Transverse colon (tissue), 4 donors: ENCODE measurements at regions not wholly inside any gene's neighbourhood (a gene's known extent, or its start where the extent isn't known, plus 50 kb on each side); places are given as distances from the start of the nearest gene placed in this dataset.

Experiments used
- DNase-seq: peaks from one replicate; pipeline ENCODE4 v3.0.0-alpha.2; 2019
- H3K27ac ChIP-seq, 4 donors: fragments of 200-600 bp; sonication (generic); 2 replicates each; pipeline ENCODE4 v1.5.1; 2016 to 2018; ENCODE audit warnings: inconsistent platforms in 4 of 4
- H3K27me3 ChIP-seq: fragments of 200-600 bp; sonication (generic); 2 replicates; pipeline ENCODE4 v1.5.1; 2017; ENCODE audit warnings: inconsistent platforms
- H3K36me3 ChIP-seq, 4 donors: fragments of 200-600 bp; sonication (generic); 2 replicates each; pipeline ENCODE4 v1.5.1; 2017 to 2019; ENCODE audit warnings: inconsistent platforms in 4 of 4
- H3K4me1 ChIP-seq, 4 donors: fragments of 200-600 bp; sonication (generic); 2 replicates each; pipeline ENCODE4 v1.5.1; 2017 to 2020; ENCODE audit warnings: inconsistent platforms in 4 of 4
- H3K4me3 ChIP-seq, 4 donors: fragments of 200-600 bp; sonication (generic); 1 replicate in 1 of 4; 2 replicates in 3 of 4; pipeline versions ENCODE4 v1.5.1 to v1.6.1; 2017 to 2019; ENCODE audit warnings: inconsistent platforms in 4 of 4
- H3K9me3 ChIP-seq, 2 donors: fragments of 200-600 bp; sonication (generic); 2 replicates each; pipeline ENCODE4 v1.5.1; 2017 to 2019; ENCODE audit warnings: inconsistent platforms in 2 of 2
- CTCF ChIP-seq, 5 experiments: fragments of 200-600 bp in 3 of 5; fragments of 450-650 bp in 2 of 5; sonication (generic) in 3 of 5; IDR thresholded peaks; 1 replicate in 2 of 5; 2 replicates in 3 of 5; pipeline ENCODE4 v1.5.1; 2016 to 2017; ENCODE audit warnings: antibody characterized with exemption in 5 of 5, inconsistent platforms in 3 of 5, mild to moderate bottlenecking in 2 of 5, moderate library complexity in 1 of 5
- EP300 ChIP-seq: sonication (generic); formaldehyde crosslinking; IDR thresholded peaks from one replicate; pipeline ENCODE4 v1.6.1; 2017; ENCODE audit warnings: antibody characterized with exemption, low read depth
- POLR2A ChIP-seq: fragments of 450-650 bp; IDR thresholded peaks from one replicate; pipeline ENCODE4 v1.6.1; 2016; ENCODE audit warnings: antibody characterized with exemption, mild to moderate bottlenecking, moderate library complexity
- POLR2AphosphoS5 ChIP-seq, 3 donors: sonication (generic); formaldehyde crosslinking; IDR thresholded peaks; one replicate each; pipeline ENCODE4 v1.6.1; 2016; ENCODE audit warnings: antibody characterized with exemption in 3 of 3
- WGBS, 2 donors: methylation state at CpG; one replicate each; pipeline ENCODE4 v1.1.5; 2018; ENCODE audit warnings: low coverage in 1 of 2; 5-methylcytosine and 5-hydroxymethylcytosine counted together
- in situ Hi-C, 4 donors: fragments of 200-750 bp; cut with MboI; loops; one replicate each; pipeline versions ENCODE4 v1.15.0 to v1.15.1; 2017; ENCODE audit warnings: low sequenced_read_pairs in 3 of 4, low pct_ligation_motif_present in 1 of 4, low pct_unique_long_range_greater_than_20kb in 1 of 4
- intact Hi-C: fragments of 100-400 bp; cut with DNase I; formaldehyde crosslinking; loops from one replicate; pipeline ENCODE4 v1.15.1; 2023; ENCODE audit warnings: low total_unique reads

- Histone ChIP-seq H3K9me3 (no peaks in the 10 kb centered on the region), H3K27ac (no peak overlapping the region), H3K27me3 (no peaks in the 10 kb centered on the region), H3K36me3 (no peaks in the 10 kb centered on the region), H3K4me1 (no peaks in the 10 kb centered on the region), H3K4me3 (no peak overlapping the region)
- intact Hi-C loops (no loop called here), in situ Hi-C loops (no loop called here)
- no peak for DNase-seq
- 67 to 69% methylated on average over 6 of the region's 6 CpGs for WGBS, 2 donors
- TF ChIP-seq POLR2A (no peak), EP300 (no peak), POLR2AphosphoS5 (IDR thresholded peaks at IDR 0.05) (no peak), CTCF (IDR thresholded peaks at IDR 0.05) (no peak)
These were observed 73.0 kb upstream of the NTM start for GRCh38 chr11:131297441-131297840.

DNA sequence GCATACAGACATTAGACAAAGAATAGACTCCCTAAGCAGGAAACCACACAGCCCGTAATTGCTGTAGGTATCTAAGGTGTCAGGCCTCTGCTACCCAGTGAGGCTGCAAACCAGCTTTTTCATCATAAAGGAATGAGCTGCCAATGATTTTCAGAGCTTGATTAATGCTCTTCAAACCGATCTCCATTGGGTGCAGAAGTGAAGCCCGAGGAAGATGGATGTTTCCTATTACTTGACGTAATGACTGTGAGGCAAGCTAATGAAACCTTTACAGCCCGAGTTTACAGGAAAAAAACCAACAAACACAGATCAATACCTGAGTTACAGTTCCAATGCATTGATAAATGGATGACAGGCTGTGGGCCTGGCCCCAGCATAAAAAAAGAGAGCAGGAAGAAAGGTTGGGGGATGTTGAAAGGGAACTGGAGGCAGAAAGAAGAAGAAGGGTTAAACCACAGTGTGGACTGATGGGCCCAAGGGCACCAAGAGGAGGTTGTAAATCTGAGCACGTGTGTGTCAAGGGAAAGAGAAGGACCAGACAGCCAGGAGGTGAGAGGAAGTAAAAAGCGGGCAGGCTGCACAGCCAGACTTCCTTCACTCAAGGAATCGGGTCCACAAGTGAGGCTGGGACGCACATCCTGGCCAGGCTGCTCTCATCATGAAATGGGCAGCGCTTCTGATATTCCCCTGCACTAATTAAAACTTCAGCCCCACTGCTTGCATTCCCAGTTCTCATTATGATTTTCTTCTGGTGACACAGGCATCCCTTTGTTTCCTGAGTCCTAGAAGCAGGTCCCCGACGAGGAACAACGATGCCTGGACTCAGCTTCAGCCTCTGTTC lies 70.6 kb upstream of the NTM start:
- in situ Hi-C loops (no loop called here), intact Hi-C loops (no loop called here)
- TF ChIP-seq POLR2AphosphoS5 (IDR thresholded peaks at IDR 0.05) = no peak
- no peak for TF ChIP-seq EP300
- TF ChIP-seq POLR2A = no peak
- no peak for TF ChIP-seq CTCF (IDR thresholded peaks at IDR 0.05)
- no peaks in the 10 kb centered on the region for H3K27me3 ChIP-seq
- no peaks in the 10 kb centered on the region for H3K9me3 ChIP-seq
- DNase-seq = no peak
- no peak overlapping the region for H3K27ac ChIP-seq
- 49 to 56% methylated on average over 5 to 13 of the region's 13 CpGs for WGBS, 2 donors
- H3K36me3 ChIP-seq = no peaks in the 10 kb centered on the region
- no peak overlapping the region for H3K4me3 ChIP-seq
- no peaks in the 10 kb centered on the region for H3K4me1 ChIP-seq

GRCh38 chr11:131300439-131300717 lies 70.0 kb upstream of the NTM start:
- Histone ChIP-seq H3K27ac (no peak overlapping the region), H3K36me3 (no peaks in the 10 kb centered on the region), H3K9me3 (no peaks in the 10 kb centered on the region), H3K27me3 (no peaks in the 10 kb centered on the region), H3K4me1 (no peaks in the 10 kb centered on the region), H3K4me3 (no peak overlapping the region)
- in situ Hi-C loops = no loop called here
- 77 to 95% methylated on average over 6 to 10 of the region's 10 CpGs for WGBS, 2 donors
- TF ChIP-seq POLR2AphosphoS5 (IDR thresholded peaks at IDR 0.05) = no peak
- no peak for TF ChIP-seq CTCF (IDR thresholded peaks at IDR 0.05)
- no peak for TF ChIP-seq POLR2A
- no peak for TF ChIP-seq EP300
- no peak for DNase-seq
- intact Hi-C loops = no loop called here

- in situ Hi-C loops = no loop called here
- intact Hi-C loops = no loop called here
These were observed 69.1 kb upstream of the NTM start for GRCh38 chr11:131301306-131301705.

More at GRCh38 chr11:131301306-131301705, 69.1 kb upstream of the NTM start:
- TF ChIP-seq EP300 (no peak), POLR2AphosphoS5 (IDR thresholded peaks at IDR 0.05) (no peak), POLR2A (no peak), CTCF (IDR thresholded peaks at IDR 0.05) (no peak)
- no peak for DNase-seq
- Histone ChIP-seq H3K27me3 (no peaks in the 10 kb centered on the region), H3K4me3 (no peak overlapping the region), H3K36me3 (no peaks in the 10 kb centered on the region), H3K9me3 (no peaks in the 10 kb centered on the region), H3K4me1 (no peaks in the 10 kb centered on the region), H3K27ac (no peak overlapping the region)
- WGBS, 2 donors = 66 to 80% methylated on average over 5 of the region's 5 CpGs
